K562 (cell line): ENCODE measurements at regions not wholly inside any gene's neighbourhood (a gene's known extent, or its start where the extent isn't known, plus 50 kb on each side); places are given as distances from the start of the nearest gene placed in this dataset.

ENCODE experiments used
- ATAC-seq: fragments of 200-7000 bp; cut with Tn5 transposase; 3 replicates; pipeline ENCODE4 v1.9.1; 2020; ENCODE audit warnings: moderate library complexity
- BruUV-seq: library from RNA; stranded (reverse); fragments of 400-500 nt; replicated peaks from 2 replicates; lab custom pipeline; 2021; lab: Mats Ljungman, UMichigan
- CTCF ChIA-PET: fragments of 300-600 bp; formaldehyde crosslinking; extraction: SDS; loops from one replicate; lab custom pipeline; 2021; ENCODE audit warnings: low intra/inter-chr PET ratio; lab: Yijun Ruan, JAX
- POLR2A ChIA-PET: fragments of 300-600, 350-650 bp; sonication (Branson Sonifier 250); formaldehyde crosslinking; extraction: SDS; loops from one replicate; lab custom pipeline; 2021; ENCODE audit warnings: antibody characterized with exemption, inconsistent platforms; lab: Yijun Ruan, JAX
- DNase-seq, 4 experiments: peaks; one replicate each; pipeline versions ENCODE4 v3.0.0 to v3.0.0-alpha.2; 2011 to 2018; ENCODE audit warnings: low spot score in 3 of 4, mixed read lengths in 3 of 4; ENCODE audit errors: extremely low read depth in 1 of 4
- FAIRE-seq: peaks from 2 replicates; lab custom pipeline; 2011; peaks lifted over from hg19 to GRCh38; lab: Jason Lieb, UNC
- H2AFZ ChIP-seq: 2 replicates; pipeline ENCODE4 v1.6.0; 2011; ENCODE audit warnings: low read depth, low read length, control low read depth, inconsistent platforms
- H3K27ac ChIP-seq: fragments of 200-600 bp; 3 replicates; pipeline ENCODE4 v1.8.0; 2011; ENCODE audit warnings: low read depth, mild to moderate bottlenecking, control low read depth, inconsistent platforms, low read length, moderate library complexity, mixed read lengths; ENCODE audit errors: extremely low read depth
- H3K27me3 ChIP-seq, 2 experiments: fragments of 300-600 bp in 1 of 2; 2 replicates in 1 of 2; 3 replicates in 1 of 2; pipeline versions ENCODE4 v1.6.0 to v1.8.0; 2011; ENCODE audit warnings: inconsistent platforms in 2 of 2, low read length in 2 of 2, mild to moderate bottlenecking in 1 of 2, mixed read lengths in 1 of 2, moderate library complexity in 1 of 2; ENCODE audit not compliant: control insufficient read depth in 2 of 2, insufficient read depth in 2 of 2
- H3K36me3 ChIP-seq: fragments of 300-600 bp; 3 replicates; pipeline ENCODE4 v1.8.0; 2011; ENCODE audit warnings: mild to moderate bottlenecking, low read length, inconsistent platforms; ENCODE audit not compliant: control insufficient read depth, insufficient read depth
- H3K4me1 ChIP-seq, 2 experiments: fragments of 200-600 bp in 1 of 2; replicated peaks in 1 of 2; 2 replicates in 1 of 2; 3 replicates in 1 of 2; pipeline versions ENCODE4 v1.5.1 to v1.8.0; 2011; ENCODE audit warnings: inconsistent platforms in 2 of 2, low read length in 2 of 2, mild to moderate bottlenecking in 1 of 2, mixed read lengths in 1 of 2, moderate library complexity in 1 of 2; ENCODE audit not compliant: control insufficient read depth in 2 of 2, insufficient read depth in 2 of 2
- H3K4me2 ChIP-seq: 2 replicates; pipeline ENCODE4 v1.6.1; 2011; ENCODE audit warnings: low read length, control low read depth, inconsistent platforms, mixed read lengths; ENCODE audit not compliant: insufficient read depth
- H3K4me3 ChIP-seq: fragments of 200-600 bp; sonication (generic), shearing (Covaris generic); 2 replicates; pipeline ENCODE4 v1.5.1; 2016; ENCODE audit warnings: control low read depth, inconsistent platforms
- H3K79me2 ChIP-seq: fragments of 200-600 bp; 3 replicates; pipeline ENCODE4 v1.8.0; 2011; ENCODE audit warnings: low read length, inconsistent platforms; ENCODE audit not compliant: control insufficient read depth, insufficient read depth
- H3K9ac ChIP-seq, 2 experiments: 2 replicates each; pipeline versions ENCODE4 v1.6.0 to v1.6.1; 2011; ENCODE audit warnings: low read depth in 2 of 2, low read length in 2 of 2, control low read depth in 1 of 2, inconsistent platforms in 1 of 2, mild to moderate bottlenecking in 1 of 2, mixed read lengths in 1 of 2; ENCODE audit not compliant: insufficient read depth in 1 of 2
- H3K9me1 ChIP-seq: one replicate; pipeline ENCODE4 v1.6.0; 2011; ENCODE audit warnings: inconsistent platforms, mild to moderate bottlenecking, low read length, moderate library complexity; ENCODE audit not compliant: control insufficient read depth, insufficient read depth
- H3K9me3 ChIP-seq: replicated peaks from 2 replicates; pipeline ENCODE4 v1.5.1; 2011; ENCODE audit warnings: low read depth, low read length, inconsistent platforms; ENCODE audit not compliant: control insufficient read depth, insufficient read depth
- H4K20me1 ChIP-seq: replicated peaks from 2 replicates; pipeline ENCODE4 v1.6.1; 2011; ENCODE audit warnings: low read length, inconsistent platforms, mixed read lengths; ENCODE audit not compliant: control insufficient read depth, insufficient read depth
- CUX1 ChIP-seq: fragments of 200-800 bp; sonication (Bioruptor generic); IDR thresholded peaks from 2 replicates; pipeline ENCODE4 v1.6.1; 2016; ENCODE audit warnings: missing genetic modification characterization, missing compliant biosample characterization
- ETV5 ChIP-seq: sonication (generic); formaldehyde crosslinking; IDR thresholded peaks from 2 replicates; pipeline ENCODE4 v1.4.0; 2020; ENCODE audit warnings: low read depth, mild to moderate bottlenecking, missing genetic modification reagents
- HOMEZ ChIP-seq: fragments of 250-450 bp; sonication (Bioruptor Pico); IDR thresholded peaks from 2 replicates; pipeline ENCODE4 v1.4.0; 2020; ENCODE audit warnings: mild to moderate bottlenecking, moderate library complexity
- HSF4 ChIP-seq: fragments of 250-450 bp; sonication (Bioruptor Pico); IDR thresholded peaks from 2 replicates; pipeline ENCODE4 v2.1.2; 2022; ENCODE audit warnings: mild to moderate bottlenecking, moderate library complexity, borderline replicate concordance
- IFI16 ChIP-seq: fragments of 250-450 bp; sonication (Bioruptor Pico); IDR thresholded peaks from 2 replicates; pipeline ENCODE4 v2.1.2; 2022; ENCODE audit warnings: mild to moderate bottlenecking, inconsistent platforms
- MXI1 ChIP-seq: IDR thresholded peaks from 2 replicates; pipeline ENCODE4 v1.6.1; 2011; ENCODE audit warnings: low read depth, mild to moderate bottlenecking, improper control_type of control experiment, low read length
- NFXL1 ChIP-seq: fragments of 450-650 bp; formaldehyde crosslinking; IDR thresholded peaks from 2 replicates; pipeline ENCODE4 v1.4.0; 2021; ENCODE audit warnings: mild to moderate bottlenecking
- SLC30A9 ChIP-seq: fragments of 250-450 bp; sonication (Bioruptor Pico); IDR thresholded peaks from 2 replicates; pipeline ENCODE4 v1.8.0; 2022; ENCODE audit warnings: mild to moderate bottlenecking, moderate library complexity
- SMARCA5 ChIP-seq: fragments of 450-650 bp; IDR thresholded peaks from 2 replicates; pipeline ENCODE4 v1.6.1; 2016
- ZFPM2 ChIP-seq: fragments of 250-450 bp; sonication (Bioruptor Pico); IDR thresholded peaks from 2 replicates; pipeline ENCODE4 v1.5.1; 2022; ENCODE audit warnings: mild to moderate bottlenecking
- WGBS: fragments of 100-300 bp; shearing (Covaris generic); methylation state at CpG from one replicate; pipeline ENCODE4 v1.1.6; 2016; ENCODE audit warnings: low coverage, mixed read lengths; ENCODE audit not compliant: insufficient coverage; ENCODE audit errors: missing lambda C conversion rate; 5-methylcytosine and 5-hydroxymethylcytosine counted together
- in situ Hi-C: fragments of 300-500 bp; cut with MboI; formaldehyde crosslinking; loops from 4 replicates; pipeline ENCODE4 v1.15.0; 2018; ENCODE audit warnings: inconsistent platforms, mixed read lengths
- intact Hi-C: fragments of 100-400 bp; cut with micrococcal nuclease; formaldehyde crosslinking; loops from 2 replicates; pipeline ENCODE4 v1.14.2; 2022
- TF ChIP-seq, protein P1 (sequence below): fragments of 250-450 bp; sonication (Bioruptor Pico); IDR thresholded peaks from 2 replicates; pipeline ENCODE4 v1.4.0; 2020; ENCODE audit warnings: borderline replicate concordance
- TF ChIP-seq, protein P2 (sequence below): fragments of 450-650 bp; formaldehyde crosslinking; IDR thresholded peaks from 2 replicates; pipeline ENCODE4 v1.4.0; 2020; ENCODE audit warnings: mild to moderate bottlenecking, moderate library complexity

- Histone ChIP-seq H2AFZ (no peak overlapping the region), H3K4me3 (no peak overlapping the region), H4K20me1 (no peaks in the 10 kb centered on the region), H3K79me2 (no peaks in the 10 kb centered on the region), H3K4me2 (no peak overlapping the region), H3K9me1 (no peaks in the 10 kb centered on the region), H3K4me1 (no peaks in the 10 kb centered on the region), H3K27ac (no peak overlapping the region), H3K9ac (no peak overlapping the region), H3K36me3 (no peaks in the 10 kb centered on the region), H3K27me3 (no peaks in the 10 kb centered on the region), H3K9me3 (no peaks in the 10 kb centered on the region)
- TF ChIP-seq, protein P1, sequence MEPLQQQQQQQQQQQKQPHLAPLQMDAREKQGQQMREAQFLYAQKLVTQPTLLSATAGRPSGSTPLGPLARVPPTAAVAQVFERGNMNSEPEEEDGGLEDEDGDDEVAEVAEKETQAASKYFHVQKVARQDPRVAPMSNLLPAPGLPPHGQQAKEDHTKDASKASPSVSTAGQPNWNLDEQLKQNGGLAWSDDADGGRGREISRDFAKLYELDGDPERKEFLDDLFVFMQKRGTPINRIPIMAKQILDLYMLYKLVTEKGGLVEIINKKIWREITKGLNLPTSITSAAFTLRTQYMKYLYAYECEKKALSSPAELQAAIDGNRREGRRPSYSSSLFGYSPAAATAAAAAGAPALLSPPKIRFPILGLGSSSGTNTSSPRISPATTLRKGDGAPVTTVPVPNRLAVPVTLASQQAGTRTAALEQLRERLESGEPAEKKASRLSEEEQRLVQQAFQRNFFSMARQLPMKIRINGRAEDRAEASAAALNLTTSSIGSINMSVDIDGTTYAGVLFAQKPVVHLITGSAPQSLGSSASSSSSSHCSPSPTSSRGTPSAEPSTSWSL (CRISPR knock-in tag) = no peak
- TF ChIP-seq CUX1 (CRISPR knock-in tag) (no peak), SLC30A9 (CRISPR knock-in tag) (no peak), MXI1 (no peak), HSF4 (CRISPR knock-in tag) (no peak), ETV5 (CRISPR knock-in tag) (no peak), IFI16 (CRISPR knock-in tag) (no peak), NFXL1 (no peak), HOMEZ (CRISPR knock-in tag) (no peak), ZFPM2 (CRISPR knock-in tag) (no peak), SMARCA5 (no peak)
- TF ChIP-seq, protein P2, sequence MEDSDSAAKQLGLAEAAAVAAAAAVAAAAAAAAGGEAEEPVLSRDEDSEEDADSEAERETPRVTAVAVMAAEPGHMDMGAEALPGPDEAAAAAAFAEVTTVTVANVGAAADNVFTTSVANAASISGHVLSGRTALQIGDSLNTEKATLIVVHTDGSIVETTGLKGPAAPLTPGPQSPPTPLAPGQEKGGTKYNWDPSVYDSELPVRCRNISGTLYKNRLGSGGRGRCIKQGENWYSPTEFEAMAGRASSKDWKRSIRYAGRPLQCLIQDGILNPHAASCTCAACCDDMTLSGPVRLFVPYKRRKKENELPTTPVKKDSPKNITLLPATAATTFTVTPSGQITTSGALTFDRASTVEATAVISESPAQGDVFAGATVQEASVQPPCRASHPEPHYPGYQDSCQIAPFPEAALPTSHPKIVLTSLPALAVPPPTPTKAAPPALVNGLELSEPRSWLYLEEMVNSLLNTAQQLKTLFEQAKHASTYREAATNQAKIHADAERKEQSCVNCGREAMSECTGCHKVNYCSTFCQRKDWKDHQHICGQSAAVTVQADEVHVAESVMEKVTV (CRISPR knock-in tag) = no peak
- ChIA-PET CTCF (no interaction called here), POLR2A (no interaction called here)
- FAIRE-seq (no peak), DNase-seq (no peak), ATAC-seq (no peak)
- WGBS = 0% methylated on average over 1 of the region's 5 CpGs
- BruUV-seq = no TSS peak
- in situ Hi-C loops = no loop called here
- intact Hi-C loops = no loop called here
Measured at GRCh38 chr10:121351540-121351939, 246.7 kb downstream of the FGFR2 start.
